NCI-H748 (cell line): ENCODE measurements at regions not wholly inside any gene's neighbourhood (a gene's known extent, or its start where the extent isn't known, plus 50 kb on each side); places are given as distances from the start of the nearest gene placed in this dataset.
"Not testable (repeated sequence)": the region's sequence is repeated elsewhere in the genome, so short reads cannot be mapped to it uniquely, and the experiment has no call there.

Experiments used
- DNase-seq: peaks from one replicate; lab custom pipeline; 2025; ENCODE audit not compliant: unreplicated experiment; lab: John Stamatoyannopoulos, UW

DNA sequence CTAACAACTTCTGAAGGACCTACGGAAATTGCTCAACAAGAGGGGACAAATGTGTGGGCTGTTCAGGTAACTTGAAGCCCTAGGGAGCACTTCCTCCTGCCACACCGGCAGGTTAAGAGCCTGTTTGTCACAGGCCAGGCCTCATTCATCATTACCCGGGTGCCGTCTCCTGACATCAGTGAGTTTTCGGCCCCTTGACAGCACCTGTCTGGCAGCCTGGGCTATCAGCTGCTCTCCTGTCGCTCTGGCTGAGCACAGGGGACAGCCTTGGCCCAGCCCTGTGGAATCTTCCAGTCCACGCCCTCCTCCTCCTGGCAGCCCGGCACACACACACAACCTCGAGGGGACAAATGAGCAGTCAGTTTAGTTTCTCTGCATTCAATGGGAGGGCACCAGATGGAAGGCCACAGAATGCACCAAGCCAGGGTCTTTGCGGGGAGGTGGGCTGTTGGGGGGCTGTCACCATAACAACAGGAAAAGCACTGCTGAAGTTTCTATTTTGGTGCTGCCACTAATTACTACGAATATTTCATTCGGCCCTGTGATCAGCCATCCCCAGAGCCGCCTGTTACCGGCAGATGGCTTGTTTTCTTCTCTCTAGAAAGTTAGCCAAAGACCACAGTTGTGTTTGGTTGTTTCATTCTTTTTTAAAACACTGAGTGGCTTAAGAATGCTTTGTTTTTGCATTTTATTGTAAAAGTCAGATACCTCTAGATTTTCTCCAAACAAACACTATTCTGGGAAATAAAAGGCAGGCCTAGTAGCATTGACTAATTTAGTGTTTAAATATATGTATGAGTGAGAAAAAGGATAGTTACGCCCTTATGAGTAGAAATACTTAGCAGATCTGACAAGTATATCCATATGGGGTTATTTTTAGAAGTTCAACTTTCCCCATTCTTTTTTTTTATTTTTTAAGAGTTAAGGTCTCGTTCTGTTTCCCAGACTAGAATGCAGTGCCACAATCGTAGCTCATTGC lies 189.9 kb upstream of the NDUFV2 start:
- no peak for DNase-seq

DNA sequence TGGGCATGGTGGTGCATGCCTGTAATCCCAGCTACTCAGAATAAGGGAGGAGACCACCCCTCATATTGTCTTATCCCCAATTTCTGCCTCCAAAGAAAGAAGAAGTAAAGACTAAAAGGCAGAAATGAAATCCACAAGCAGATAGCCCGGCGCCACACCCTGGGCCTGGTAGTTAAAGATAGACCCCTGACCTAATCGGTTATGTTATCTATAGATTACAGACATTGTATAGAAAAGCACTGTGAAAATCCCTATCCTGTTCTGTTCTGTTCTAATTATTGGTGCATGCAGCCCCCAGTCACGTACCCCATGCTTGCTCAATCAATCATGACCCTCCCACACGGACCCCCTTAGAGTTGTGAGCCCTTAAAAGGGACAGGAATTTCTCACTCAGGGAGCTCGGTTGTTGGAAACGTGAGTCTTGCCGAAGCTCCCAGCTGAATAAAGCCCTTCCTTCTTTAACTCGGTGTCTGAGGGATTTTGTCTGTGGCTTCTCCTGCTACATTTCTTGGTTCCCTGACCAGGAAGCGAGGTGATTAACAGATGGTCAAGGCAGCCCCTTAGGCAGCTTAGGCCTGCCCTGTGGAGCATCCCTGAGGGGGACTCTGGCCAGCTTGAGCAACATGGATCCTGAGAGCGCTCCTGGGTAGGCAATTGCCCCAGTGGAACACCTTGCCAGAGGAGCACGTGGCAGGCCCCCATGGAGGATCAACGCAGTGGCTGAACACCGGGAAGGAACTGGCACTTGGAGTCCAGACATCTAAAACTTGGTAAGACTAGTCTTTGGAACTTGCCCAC lies 188.7 kb upstream of the NDUFV2 start:
- DNase-seq = not testable (repeated sequence)

DNA sequence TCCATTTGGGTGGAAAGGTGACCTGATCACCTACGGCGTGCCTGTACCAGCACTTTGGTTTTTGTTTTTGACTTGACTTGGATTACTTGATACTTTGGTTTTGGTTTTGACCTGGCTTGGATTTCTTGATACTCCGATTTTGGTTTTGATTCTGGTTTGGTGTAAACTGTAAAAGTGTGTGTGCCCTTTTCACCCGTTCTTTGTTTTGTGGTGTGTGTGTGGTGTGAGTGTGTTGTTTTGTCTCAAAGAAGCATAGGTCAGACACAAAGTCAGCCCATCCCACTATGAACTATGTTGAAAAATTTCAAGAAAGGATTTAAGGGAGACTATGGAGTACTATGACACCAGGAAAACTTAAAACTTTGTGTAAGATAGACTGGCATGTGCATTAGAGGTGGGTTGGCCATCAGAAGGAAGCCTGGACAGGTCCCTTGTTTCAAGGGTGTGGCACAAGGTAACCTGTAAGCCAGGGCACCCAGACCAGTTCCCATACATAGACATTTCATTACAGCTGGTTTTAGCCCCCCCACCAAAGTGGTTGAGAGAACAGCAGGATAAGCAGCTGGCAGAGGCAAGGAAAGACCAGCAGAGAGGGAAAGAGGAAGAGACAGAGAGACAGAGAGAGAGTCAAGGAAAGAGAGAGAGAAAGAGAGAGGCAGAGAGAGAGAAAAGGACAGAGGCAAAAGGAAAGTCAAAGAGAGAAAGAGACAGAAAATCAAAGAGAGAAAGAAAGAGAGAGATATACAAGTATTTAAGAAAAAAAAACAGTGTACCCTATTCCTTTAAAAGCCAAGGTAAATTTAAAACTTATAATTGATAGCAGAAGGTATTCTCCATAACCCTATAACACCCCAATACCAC lies 187.9 kb upstream of the NDUFV2 start:
- not testable (repeated sequence) for DNase-seq

DNA sequence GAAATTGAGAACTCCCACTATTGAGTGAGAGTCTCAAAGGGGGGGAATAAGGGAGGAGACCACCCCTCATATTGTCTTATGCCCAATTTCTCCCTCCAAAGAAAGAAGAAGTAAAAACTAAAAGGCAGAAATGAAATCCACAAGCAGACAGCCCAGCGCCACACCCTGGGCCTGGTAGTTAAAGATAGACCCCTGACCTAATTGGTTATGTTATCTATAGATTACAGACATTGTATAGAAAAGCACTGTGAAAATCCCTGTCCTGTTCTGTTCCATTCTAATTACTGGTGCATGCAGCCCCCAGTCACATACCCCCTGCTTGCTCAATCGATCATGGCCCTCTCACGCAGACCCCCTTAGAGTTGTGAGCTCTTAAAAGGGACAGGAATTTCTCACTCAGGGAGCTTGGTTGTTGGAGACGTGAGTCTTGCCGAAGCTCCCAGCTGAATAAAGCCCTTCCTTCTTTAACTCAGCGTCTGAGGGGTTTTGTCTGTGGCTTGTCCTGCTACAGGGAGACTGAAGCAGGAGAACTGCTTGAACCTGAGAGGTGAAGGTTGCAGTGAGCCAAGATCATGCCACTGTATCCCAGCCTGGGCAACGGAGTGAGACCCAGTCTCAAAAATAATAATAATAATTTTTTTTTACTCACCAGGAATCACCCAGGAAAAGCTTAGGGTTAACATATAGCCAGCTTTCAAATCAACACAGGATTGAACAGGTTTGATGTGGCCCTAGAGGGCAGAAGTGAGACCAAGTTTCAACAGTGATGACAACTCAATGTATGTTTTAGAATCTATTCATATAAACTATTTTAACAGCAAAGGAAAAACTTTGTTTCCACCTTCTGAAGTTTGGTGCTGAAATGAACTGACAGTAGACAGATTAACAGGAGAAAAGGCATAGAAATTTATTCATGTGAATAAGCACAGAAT lies 181.4 kb upstream of the NDUFV2 start:
- DNase-seq = not testable (repeated sequence)

DNA sequence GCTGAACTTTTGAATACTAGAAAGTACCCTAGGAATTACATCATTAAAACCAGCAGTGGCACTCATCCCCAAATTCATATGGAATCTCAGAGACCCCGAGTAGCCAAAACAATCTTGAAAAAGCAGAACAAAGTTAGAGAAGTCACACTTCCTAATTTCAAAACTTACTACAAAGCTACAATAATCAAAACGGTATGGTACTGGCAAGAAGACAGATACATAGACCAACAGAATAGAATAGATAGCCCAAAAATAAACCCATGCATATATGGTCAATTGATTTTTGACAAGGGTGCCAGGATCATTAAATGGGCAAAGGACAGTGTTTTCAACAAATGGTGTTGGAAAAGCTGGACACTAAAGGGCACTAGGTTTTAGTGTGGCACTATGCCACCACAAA lies 176.0 kb upstream of the NDUFV2 start:
- DNase-seq = no peak

DNA sequence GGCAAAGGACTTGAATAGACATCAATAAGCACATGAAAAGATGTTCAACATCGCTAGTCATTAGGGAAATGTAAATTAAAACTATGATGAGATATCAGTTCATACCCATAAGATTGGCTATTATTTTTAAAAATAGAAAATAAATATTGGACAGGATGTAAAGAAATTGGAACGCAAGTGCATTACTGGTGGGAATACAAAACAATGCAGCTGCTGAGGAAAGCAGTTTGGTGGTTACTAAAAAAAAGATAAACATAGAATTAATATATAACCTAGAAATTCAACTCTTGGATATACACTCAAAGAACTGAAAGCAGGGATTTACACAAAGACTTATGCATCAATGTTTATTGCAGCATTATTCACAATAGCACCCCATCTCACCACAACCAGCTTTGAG lies 174.5 kb upstream of the NDUFV2 start:
- no peak for DNase-seq

DNA sequence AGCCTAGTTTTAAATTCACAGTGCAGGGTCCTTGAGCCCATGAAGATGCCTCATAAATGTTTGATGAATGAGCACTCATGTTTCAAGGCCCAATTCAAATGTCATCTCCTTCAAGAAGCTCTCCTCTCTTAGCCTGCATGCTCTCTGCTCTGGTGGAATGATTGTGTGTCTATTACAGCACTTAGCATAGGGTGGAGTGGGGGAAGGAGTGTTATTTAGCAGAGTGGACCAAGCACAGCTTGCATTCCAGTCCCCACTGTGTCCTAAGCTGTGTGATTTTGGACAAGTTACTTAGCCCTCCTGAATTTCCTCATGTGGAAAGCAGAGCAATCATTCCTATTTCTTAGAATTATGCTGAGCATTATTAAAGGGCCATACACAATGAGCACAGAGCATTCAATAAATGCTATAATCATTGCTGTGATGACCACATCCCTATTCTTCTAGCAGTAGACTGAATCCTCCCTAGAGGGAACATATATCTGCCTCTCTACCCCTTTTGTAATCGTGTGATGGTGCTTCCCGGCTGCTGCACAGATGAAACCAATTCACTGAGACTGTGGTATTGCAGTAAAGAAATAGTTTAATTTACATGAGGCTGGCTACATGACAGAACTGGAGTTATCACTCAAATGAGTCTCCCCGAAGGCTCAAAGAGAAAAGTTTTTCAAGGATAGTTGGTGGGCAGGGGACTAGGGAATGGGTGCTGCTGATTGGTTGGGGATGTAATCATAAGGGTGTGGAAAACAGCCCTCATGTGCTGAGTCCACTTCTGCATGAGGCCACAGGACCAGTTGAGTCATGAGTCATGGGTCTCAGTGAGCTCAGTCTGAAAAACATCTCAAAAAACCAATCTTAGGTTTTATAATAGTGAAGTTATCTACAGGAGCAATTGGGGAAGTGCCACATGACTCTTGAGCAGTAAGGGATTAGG lies 173.4 kb upstream of the NDUFV2 start:
- DNase-seq = no peak

DNA sequence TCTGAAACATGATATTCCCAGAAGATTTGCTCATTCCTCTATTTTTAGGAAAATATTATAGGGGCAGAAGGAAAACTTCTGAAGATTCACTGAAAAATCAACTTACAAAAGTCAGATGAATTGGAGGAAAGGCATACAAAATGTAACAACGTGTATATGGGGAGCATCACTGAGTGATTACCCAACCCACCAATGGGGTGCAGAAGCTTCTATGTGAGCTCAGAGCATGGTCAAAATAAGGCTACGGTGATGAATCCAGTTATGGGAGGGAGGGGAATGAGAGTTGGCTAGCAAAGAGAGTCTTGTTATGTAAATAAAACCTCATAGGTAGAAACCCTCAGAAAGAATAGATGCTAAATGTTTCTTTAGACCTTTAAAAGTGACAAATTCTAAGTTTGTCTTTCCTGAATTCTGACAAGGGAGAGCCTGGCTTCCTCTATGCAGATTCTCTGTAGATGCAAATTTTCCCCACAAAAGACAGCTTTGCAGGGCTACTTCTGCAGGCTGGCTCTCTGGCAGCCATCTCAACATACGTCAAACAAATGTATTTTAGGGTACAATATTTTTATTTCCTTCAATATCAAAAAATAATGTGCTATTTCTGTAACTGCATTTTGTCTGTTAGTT lies 171.4 kb upstream of the NDUFV2 start:
- no peak for DNase-seq

DNA sequence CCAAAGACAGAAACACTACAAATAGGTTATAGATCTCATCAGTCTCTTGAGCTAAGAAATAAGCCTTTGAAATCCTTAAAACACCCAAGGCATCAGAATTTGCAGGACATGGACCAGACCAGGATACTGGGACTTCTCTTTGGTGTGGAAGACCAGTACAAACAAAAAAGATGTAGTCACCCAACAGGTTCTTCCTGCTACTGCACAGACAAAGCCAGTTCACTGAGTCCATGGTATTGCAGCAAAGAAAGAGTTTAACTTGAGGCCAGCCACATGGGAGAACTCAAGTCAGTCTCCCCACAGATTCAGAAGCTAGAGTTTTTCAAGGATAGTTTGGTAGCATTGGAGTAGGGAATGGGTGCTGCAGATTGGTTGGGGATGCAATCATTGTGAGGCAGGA lies 169.6 kb upstream of the NDUFV2 start:
- no peak for DNase-seq

DNA sequence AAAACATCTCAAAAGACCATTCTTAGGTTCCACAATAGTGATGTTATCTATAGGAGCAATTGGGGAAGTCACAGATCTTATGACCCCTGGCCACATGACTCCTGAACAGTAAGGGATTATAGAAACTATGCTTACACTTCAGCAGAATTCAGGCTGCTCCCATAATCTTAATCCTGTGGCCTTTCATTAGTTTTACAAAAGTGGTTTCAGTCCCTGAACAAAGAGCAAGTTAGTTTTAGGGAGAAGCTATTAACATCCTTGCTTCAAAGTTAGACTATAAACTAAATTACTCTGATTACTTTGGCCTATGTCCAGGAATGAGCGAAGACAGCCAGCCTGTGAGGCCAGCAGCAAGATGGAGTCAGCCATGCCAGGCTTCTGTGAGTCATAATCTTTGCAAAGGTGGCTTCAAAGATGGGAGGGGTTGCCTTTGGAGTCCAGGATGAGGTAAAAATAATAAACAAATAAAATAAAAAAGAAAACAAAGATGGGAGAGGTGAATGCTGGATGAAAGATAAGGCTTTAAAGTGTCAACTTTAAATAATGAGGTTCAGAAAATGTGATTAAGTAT lies 168.7 kb upstream of the NDUFV2 start:
- DNase-seq = no peak

DNA sequence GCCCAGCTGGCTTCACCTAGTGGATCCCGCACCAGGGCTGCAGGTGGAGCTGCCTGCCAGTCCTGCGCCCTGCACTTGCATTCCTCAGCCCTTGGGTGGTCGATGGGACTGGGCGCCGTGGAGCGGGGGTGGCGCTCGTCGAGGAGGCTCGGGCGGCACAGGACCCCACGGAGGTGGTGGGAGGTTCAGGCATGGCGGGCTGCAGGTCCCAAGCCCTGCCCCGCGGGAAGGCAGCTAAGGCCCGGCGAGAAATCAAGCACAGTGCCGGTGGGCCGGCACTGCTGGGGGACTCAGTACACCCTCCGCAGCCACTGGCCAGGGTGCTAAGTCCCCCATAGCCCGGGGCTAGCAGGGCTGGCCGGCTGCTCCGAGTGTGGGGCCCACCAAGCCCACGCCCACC lies 167.2 kb upstream of the NDUFV2 start:
- DNase-seq = not testable (repeated sequence)

DNA sequence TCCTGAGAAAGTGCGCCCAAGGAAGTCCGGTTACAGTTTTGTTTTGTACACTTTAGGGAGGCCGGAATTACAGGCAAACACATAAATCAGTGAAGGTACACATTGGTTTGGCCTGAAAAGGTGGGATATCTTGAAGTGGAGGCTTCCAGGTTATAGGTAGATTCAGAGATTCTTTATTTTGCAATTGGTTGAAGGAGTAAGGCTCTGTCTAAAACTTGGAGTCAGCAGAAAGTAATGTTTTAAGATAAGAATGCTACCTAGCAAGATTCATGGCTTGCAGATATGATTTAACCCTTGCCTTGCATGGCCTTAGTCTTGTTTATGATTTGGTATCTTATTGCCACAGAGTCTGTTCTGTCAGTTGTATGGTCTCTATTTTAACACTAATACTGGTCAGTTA lies 165.9 kb upstream of the NDUFV2 start:
- DNase-seq = no peak

DNA sequence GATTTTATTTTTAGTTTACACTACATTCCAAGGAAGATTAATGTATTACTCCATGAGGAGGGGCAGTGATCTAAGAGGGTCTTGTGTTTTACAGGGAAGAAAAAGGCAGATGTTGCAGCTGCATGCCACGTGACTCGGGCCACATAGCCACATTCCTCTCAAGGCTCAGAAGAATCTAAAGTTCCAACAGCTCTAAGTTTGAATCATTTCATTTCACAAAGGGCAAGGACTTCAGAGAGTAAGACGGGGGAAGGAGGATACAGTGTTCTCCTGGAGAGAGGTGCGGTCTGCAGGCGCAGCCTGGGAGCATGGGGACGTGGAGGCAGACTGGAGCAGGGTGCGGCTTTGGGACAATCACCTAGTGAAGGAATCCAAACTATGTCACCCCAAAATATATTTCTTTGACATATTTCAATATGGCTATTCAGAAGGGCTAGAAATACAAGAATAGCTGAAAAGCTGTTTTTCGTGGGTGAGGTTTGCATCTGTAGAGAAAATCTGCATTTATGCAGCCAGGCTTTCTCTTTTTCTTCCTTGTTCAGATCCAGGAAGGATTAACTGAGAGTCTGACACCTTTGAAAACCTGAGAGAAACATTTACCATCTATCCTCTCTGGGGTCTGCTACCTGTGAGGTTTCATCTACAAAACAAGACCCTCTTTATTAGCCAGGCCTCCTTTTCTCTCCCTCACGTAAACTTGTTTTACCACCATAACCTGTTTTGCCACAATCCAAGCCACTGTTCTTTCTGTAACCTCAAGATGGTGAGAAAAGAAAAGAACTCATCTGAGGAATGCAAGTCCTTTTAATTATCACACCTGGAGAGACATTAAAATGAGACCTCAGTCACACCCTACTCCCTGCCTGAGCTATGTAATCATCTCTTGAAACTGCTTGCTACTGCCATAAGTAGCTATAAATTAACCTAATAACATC lies 165.1 kb upstream of the NDUFV2 start:
- no peak for DNase-seq

DNA sequence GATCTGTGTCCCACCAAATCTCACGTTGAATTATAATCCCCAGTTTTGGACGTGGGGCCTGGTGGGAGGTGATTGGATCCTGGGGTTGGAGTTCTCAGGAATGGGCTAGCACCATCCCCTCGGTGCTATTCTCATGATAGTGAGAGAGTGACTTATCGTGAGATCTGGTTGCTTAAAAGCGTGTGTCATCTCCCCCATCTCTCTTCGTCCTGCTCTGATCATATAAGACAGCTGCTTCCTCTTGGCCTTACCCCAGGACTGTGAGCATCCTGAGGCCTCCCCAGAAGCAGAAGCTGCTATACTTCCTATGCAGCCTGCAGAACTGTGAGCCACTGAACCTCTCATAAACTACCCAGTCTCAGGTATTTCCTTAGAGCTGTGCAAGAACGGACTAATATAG lies 163.7 kb upstream of the NDUFV2 start:
- no peak for DNase-seq

DNA sequence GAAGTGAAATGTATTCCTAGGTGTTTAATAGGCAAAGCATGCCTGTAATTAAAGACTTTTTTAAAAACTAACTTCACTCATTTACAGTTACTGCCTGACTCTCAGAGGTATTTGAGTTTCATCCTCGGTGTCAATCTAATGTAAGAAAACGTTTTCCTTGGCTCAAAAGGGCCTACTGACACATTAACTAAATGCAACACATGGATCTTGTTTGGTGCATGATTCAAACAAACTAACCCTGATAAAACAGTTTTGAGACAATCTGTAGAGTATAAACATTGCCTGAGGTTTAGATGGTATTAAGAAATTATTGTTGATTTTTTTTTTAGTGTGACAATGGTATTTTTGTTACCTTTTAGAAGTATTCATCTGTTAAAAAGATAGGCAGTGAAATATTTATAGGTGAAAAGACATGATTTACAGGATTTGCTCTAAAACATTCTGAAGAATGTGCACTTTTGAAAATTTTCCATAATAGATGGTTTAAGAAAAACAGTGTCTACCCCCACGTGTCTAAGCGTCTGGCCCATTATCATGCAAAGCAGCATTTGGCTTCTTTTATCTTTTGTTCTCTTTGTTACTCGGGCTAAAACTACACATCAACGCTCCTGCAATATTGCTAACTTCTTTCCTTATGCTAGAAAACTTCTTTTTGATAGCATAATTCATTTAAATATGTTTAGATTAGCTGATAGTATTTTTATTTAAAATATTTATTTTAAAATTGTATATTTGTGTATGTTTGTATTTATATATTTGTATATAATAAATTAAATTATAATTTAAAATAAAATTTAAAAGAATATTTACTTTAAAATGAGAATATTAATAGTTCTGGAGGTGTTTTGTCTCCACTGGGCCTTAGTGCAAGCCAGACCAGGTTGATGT lies 160.2 kb upstream of the NDUFV2 start:
- DNase-seq = no peak

DNA sequence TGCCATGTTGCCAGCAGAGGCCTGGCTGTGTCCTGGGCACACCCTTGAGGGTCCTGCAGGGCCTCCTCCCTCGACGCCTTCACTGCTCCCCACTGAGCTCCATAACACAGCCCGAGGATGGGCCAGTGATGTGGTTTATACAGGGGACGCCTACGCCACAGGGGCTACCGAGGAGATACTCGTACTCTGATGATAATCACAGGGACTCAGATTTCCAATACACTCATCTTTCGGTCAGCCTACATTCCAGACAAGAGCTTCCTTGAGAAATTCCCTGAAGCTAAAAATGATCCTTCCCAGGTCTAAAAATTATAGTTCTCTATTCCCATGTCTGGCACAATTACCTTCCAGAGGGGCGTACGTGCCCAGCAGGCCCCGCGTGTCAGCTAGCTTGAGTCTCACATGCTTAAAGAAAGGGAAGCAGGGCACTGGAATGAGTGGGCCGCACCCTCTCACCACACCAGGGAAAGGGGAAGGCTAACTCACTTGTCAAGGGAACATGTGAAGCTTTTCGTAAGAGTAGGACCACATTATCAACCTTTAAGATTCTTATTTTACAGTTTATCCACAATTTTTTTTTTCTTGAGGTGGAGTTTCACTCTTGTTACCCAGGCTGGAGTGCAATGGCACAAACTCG lies 159.5 kb upstream of the NDUFV2 start:
- no peak for DNase-seq
